Sigmoid colon (tissue), 6 donors: ENCODE measurements at regions not wholly inside any gene's neighbourhood (a gene's known extent, or its start where the extent isn't known, plus 50 kb on each side); places are given as distances from the start of the nearest gene placed in this dataset.
"Not testable (repeated sequence)": the region's sequence is repeated elsewhere in the genome, so short reads cannot be mapped to it uniquely, and the experiment has no call there.

Experiments
- DNase-seq: peaks from one replicate; pipeline ENCODE4 v3.0.0-alpha.2; 2019
- H3K27ac ChIP-seq, 4 donors: fragments of 200-600 bp; sonication (generic); one replicate each; pipeline ENCODE4 v1.5.1; 2016 to 2019; ENCODE audit warnings: mild to moderate bottlenecking in 1 of 4
- H3K27me3 ChIP-seq, 3 donors: fragments of 200-600 bp; sonication (generic); one replicate each; pipeline ENCODE4 v1.5.1; 2019; ENCODE audit warnings: mild to moderate bottlenecking in 1 of 3
- H3K36me3 ChIP-seq, 4 donors: fragments of 200-600 bp; sonication (generic); one replicate each; pipeline ENCODE4 v1.5.1; 2016 to 2019
- H3K4me1 ChIP-seq, 4 donors: fragments of 200-600 bp; sonication (generic); one replicate each; pipeline ENCODE4 v1.5.1; 2017 to 2019
- H3K4me3 ChIP-seq, 4 donors: fragments of 200-600 bp; sonication (generic); one replicate each; pipeline ENCODE4 v1.5.1; 2017 to 2019; ENCODE audit warnings: mild to moderate bottlenecking in 2 of 4, moderate library complexity in 1 of 4
- H3K9me3 ChIP-seq, 4 donors: fragments of 200-600 bp in 3 of 4; sonication (generic) in 3 of 4; one replicate each; pipeline versions ENCODE4 v1.5.1 to v1.6.1; 2013 to 2019
- CTCF ChIP-seq, 4 experiments: fragments of 450-650 bp in 3 of 4; fragments of 200-600 bp in 1 of 4; IDR thresholded peaks; one replicate each; pipeline ENCODE4 v1.5.1; 2016 to 2019; ENCODE audit warnings: antibody characterized with exemption in 4 of 4, mild to moderate bottlenecking in 3 of 4, moderate library complexity in 2 of 4
- EP300 ChIP-seq, 4 donors: sonication (generic); formaldehyde crosslinking; IDR thresholded peaks; one replicate each; pipeline ENCODE4 v1.6.1; 2017; ENCODE audit warnings: antibody characterized with exemption in 4 of 4
- POLR2A ChIP-seq, 2 donors: fragments of 450-650 bp; IDR thresholded peaks; one replicate each; pipeline ENCODE4 v1.6.1; 2016; ENCODE audit warnings: antibody characterized with exemption in 2 of 2, mild to moderate bottlenecking in 2 of 2, moderate library complexity in 2 of 2
- POLR2AphosphoS5 ChIP-seq, 4 donors: sonication (generic); formaldehyde crosslinking; IDR thresholded peaks; one replicate each; pipeline ENCODE4 v1.6.1; 2017; ENCODE audit warnings: antibody characterized with exemption in 4 of 4
- WGBS, 2 donors: extraction: QIAGEN DNeasy Blood & Tissue Kit; methylation state at CpG; one replicate each; pipeline ENCODE4 v1.1.7; 2013; 5-methylcytosine and 5-hydroxymethylcytosine counted together
- intact Hi-C: fragments of 100-400 bp; cut with DNase I; formaldehyde crosslinking; loops from one replicate; pipeline ENCODE4 v1.15.1; 2023
- donor health status: healthy with polysubstance abuse.
- donor health status: healthy.

- no peak overlapping the region for H3K27ac ChIP-seq
- H3K9me3 ChIP-seq = peaks cover 0 to 6% (median 3%) of the 10 kb centered on the region in 4 donors
- H3K36me3 ChIP-seq = no peaks in the 10 kb centered on the region
- TF ChIP-seq POLR2AphosphoS5 (IDR thresholded peaks at IDR 0.05) = no peak
- TF ChIP-seq CTCF (IDR thresholded peaks at IDR 0.05) = no peak
- TF ChIP-seq POLR2A (IDR thresholded peaks at IDR 0.05) = no peak
- TF ChIP-seq EP300 (IDR thresholded peaks at IDR 0.05) = no peak
- DNase-seq = no peak
- H3K4me3 ChIP-seq = no peak overlapping the region
- no peaks in the 10 kb centered on the region for H3K27me3 ChIP-seq
- intact Hi-C loops = no loop called here
- no peaks in the 10 kb centered on the region for H3K4me1 ChIP-seq
- WGBS, 2 donors = 75 to 85% methylated on average over 5 of the region's 5 CpGs
Observed at GRCh38 chr3:26307192-26307591, 315.4 kb upstream of the LRRC3B start.

DNA sequence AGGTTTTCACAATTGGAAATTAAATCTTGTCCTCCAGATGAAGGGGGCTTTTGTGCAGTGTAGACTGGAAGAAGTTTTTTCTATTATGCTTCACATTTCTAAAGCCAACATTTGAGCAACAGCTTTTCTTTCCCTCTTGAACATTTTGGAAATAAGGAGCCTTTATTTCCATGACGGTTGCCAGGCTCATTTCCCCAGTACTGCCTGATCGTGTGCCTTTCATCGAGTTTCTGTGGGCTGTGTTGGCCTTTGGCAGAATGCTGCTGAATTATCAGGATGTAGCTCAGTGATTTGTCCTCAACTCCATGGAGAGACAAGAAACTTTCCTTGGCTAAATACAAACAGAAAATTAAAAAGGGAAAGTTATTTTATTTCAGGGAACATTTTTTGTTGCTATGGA lies 314.8 kb upstream of the LRRC3B start:
- no peak for DNase-seq
- no peaks in the 10 kb centered on the region for H3K4me1 ChIP-seq
- 89 to 90% methylated on average over 3 of the region's 3 CpGs for WGBS, 2 donors
- intact Hi-C loops = no loop called here
- no peak overlapping the region for H3K4me3 ChIP-seq
- H3K27ac ChIP-seq = no peak overlapping the region
- H3K36me3 ChIP-seq = no peaks in the 10 kb centered on the region
- no peaks in the 10 kb centered on the region for H3K27me3 ChIP-seq
- peaks cover 0 to 6% (median 3%) of the 10 kb centered on the region in 4 donors for H3K9me3 ChIP-seq
- TF ChIP-seq POLR2A (IDR thresholded peaks at IDR 0.05) (no peak), CTCF (IDR thresholded peaks at IDR 0.05) (no peak), POLR2AphosphoS5 (IDR thresholded peaks at IDR 0.05) (no peak)

GRCh38 chr3:26308454-26308853 lies 314.1 kb upstream of the LRRC3B start:
- Histone ChIP-seq H3K4me3 (no peak overlapping the region), H3K36me3 (no peaks in the 10 kb centered on the region), H3K9me3 (peaks cover 0 to 6% (median 3%) of the 10 kb centered on the region in 4 donors), H3K27ac (no peak overlapping the region), H3K4me1 (no peaks in the 10 kb centered on the region), H3K27me3 (no peaks in the 10 kb centered on the region)
- no peak for TF ChIP-seq POLR2AphosphoS5 (IDR thresholded peaks at IDR 0.05)
- TF ChIP-seq CTCF (IDR thresholded peaks at IDR 0.05) = no peak
- no peak for TF ChIP-seq POLR2A (IDR thresholded peaks at IDR 0.05)
- TF ChIP-seq EP300 (IDR thresholded peaks at IDR 0.05) = no peak
- intact Hi-C loops = no loop called here
- whole genome bisulfite sequencing, 2 donors = 76 to 82% methylated on average over 3 of the region's 3 CpGs
- DNase-seq = no peak

DNA sequence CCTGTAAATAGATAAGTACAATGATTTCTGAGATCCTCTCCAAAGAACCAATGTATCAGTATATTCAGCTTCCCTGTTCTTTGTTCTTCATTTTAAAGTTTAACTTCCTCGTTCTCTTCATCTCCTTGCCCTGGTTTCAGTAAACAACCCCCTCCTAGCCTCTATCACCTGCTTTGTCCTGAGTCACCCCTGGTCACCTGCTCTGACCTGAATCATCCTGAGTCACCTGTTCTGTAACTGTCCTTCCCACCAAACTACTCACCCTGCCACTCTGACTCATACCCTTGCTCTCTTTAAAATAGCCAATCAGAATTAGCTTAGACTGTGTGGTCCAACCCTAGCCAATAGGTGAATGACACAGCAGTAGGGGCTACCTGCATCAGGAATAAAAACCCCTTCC lies 313.0 kb upstream of the LRRC3B start:
- H3K9me3 ChIP-seq, H3K27me3 ChIP-seq, DNase-seq, H3K27ac ChIP-seq, H3K4me3 ChIP-seq, H3K36me3 ChIP-seq, intact Hi-C loops, H3K4me1 ChIP-seq: not testable (repeated sequence)
- WGBS, 2 donors = 68 to 80% methylated on average over 1 of the region's 1 CpG

DNA sequence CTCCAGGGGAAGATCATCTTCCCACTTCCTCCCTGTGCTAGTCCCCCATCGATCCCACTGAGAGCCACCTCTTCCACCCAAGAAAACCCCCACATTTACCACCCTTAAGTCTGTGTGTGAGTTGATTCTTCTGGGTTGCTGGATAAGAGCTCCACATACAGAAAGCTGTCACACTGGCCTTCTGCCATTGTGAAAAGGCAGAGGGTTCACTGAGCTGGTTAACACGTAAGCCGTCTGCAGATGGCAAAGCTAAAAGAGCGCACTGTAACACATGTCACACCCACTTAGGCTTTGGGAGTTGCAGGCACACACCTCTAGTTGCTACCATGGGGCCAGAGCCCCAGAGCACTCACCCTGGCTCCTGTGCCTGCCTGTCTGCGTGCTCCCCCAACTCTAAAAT lies 309.8 kb upstream of the LRRC3B start:
- no peak for TF ChIP-seq CTCF (IDR thresholded peaks at IDR 0.05)
- no peak for TF ChIP-seq POLR2AphosphoS5 (IDR thresholded peaks at IDR 0.05)
- no peak for TF ChIP-seq EP300 (IDR thresholded peaks at IDR 0.05)
- no peak for TF ChIP-seq POLR2A (IDR thresholded peaks at IDR 0.05)
- Histone ChIP-seq H3K9me3 (peaks cover 0 to 8% (median 3%) of the 10 kb centered on the region in 4 donors), H3K4me3 (no peak overlapping the region), H3K27ac (no peak overlapping the region), H3K4me1 (no peaks in the 10 kb centered on the region), H3K36me3 (no peaks in the 10 kb centered on the region), H3K27me3 (no peaks in the 10 kb centered on the region)
- intact Hi-C loops = no loop called here
- DNase-seq = no peak
- 91 to 93% methylated on average over 5 of the region's 5 CpGs for WGBS, 2 donors
